ENCODE measurements at regions not wholly inside any gene's neighbourhood (a gene's known extent, or its start where the extent isn't known, plus 50 kb on each side); places are given as distances from the start of the nearest gene placed in this dataset.

GRCh38 chr1:90122654-90123340, 127.9 kb downstream of the ZNF326 start:
- DNase-seq, result no peak

- DNase-seq, result peak; percentile 44
Observed at GRCh38 chr1:90114521-90115141, 119.7 kb downstream of the ZNF326 start.

- no peak for DNase-seq
Observed at GRCh38 chr1:90107990-90108389, 113.1 kb downstream of the ZNF326 start.

GRCh38 chr1:90106311-90106710, 111.4 kb downstream of the ZNF326 start:
- DNase-seq, result no peak

GRCh38 chr1:90104941-90105538, 110.1 kb downstream of the ZNF326 start:
- no peak for DNase-seq

GRCh38 chr1:90100566-90100965, 105.7 kb downstream of the ZNF326 start:
- DNase-seq, result no peak

GRCh38 chr1:90092441-90092840, 97.5 kb downstream of the ZNF326 start:
- DNase-seq, result no peak

All from activated CD4-positive, alpha-beta T cell treated with anti-CD3 and anti-CD28 coated beads, Interleukin-2, amount 50 U/mL, for 16 hours (primary cell).